ENCODE measurements at regions not wholly inside any gene's neighbourhood (a gene's known extent, or its start where the extent isn't known, plus 50 kb on each side); places are given as distances from the start of the nearest gene placed in this dataset.

GRCh38 chr4:123856689-123857545 lies 460.3 kb downstream of the SPRY1 start:
- peak; percentile 2 to 17 for DNase-seq

GRCh38 chr4:123858465-123858864 lies 461.9 kb downstream of the SPRY1 start:
- DNase-seq, result no peak

- DNase-seq, result no peak
Measured at GRCh38 chr4:123862812-123863211, 466.2 kb downstream of the SPRY1 start.

GRCh38 chr4:123866796-123867195 lies 470.2 kb downstream of the SPRY1 start:
- DNase-seq, result no peak

GRCh38 chr4:123867910-123868587 lies 471.5 kb downstream of the SPRY1 start:
- DNase-seq, result no peak

- no peak for DNase-seq
Measured at GRCh38 chr4:123869286-123870215, 473.0 kb downstream of the SPRY1 start.

GRCh38 chr4:123870216-123870876 lies 473.8 kb downstream of the SPRY1 start:
- DNase-seq, result no peak

- no peak for DNase-seq
Measured at GRCh38 chr4:123871341-123871740, 474.7 kb downstream of the SPRY1 start.

- no peak for DNase-seq
Measured at GRCh38 chr4:123874063-123874462, 477.5 kb downstream of the SPRY1 start.

- no peak for DNase-seq
Measured at GRCh38 chr4:123876143-123876542, 479.5 kb downstream of the SPRY1 start.

- no peak for DNase-seq
Measured at GRCh38 chr4:123876671-123877101, 480.1 kb downstream of the SPRY1 start.

GRCh38 chr4:123877551-123877950 lies 481.0 kb downstream of the SPRY1 start:
- DNase-seq, result no peak

- no peak for DNase-seq
Measured at GRCh38 chr4:123878976-123879375, 482.4 kb downstream of the SPRY1 start.

- DNase-seq, result no peak
Measured at GRCh38 chr4:123880631-123881030, 484.0 kb downstream of the SPRY1 start.

GRCh38 chr4:123884922-123885321 lies 488.3 kb downstream of the SPRY1 start:
- no peak for DNase-seq

GRCh38 chr4:123889507-123889906 lies 492.9 kb downstream of the SPRY1 start:
- DNase-seq, result no peak

- no peak for DNase-seq
Measured at GRCh38 chr4:123890889-123891288, 494.3 kb downstream of the SPRY1 start.

- no peak for DNase-seq
Measured at GRCh38 chr4:123891881-123892280, 495.3 kb downstream of the SPRY1 start.

- DNase-seq, result no peak
Measured at GRCh38 chr4:123892368-123892976, 495.9 kb downstream of the SPRY1 start.

- DNase-seq, result no peak
Measured at GRCh38 chr4:123893011-123893981, 496.7 kb downstream of the SPRY1 start.
